ENCODE measurements at regions not wholly inside any gene's neighbourhood (a gene's known extent, or its start where the extent isn't known, plus 50 kb on each side); places are given as distances from the start of the nearest gene placed in this dataset.
"Not testable (repeated sequence)": the region's sequence is repeated elsewhere in the genome, so short reads cannot be mapped to it uniquely, and the experiment has no call there.

- DNase-seq (ENCODE audit: low spot score): no peak
Measured at GRCh38 chr1:236343246-236343870, 50.7 kb upstream of the EDARADD start.

- DNase-seq (ENCODE audit: low spot score): no peak
Measured at GRCh38 chr1:236342403-236343245, 51.5 kb upstream of the EDARADD start.

GRCh38 chr1:236341298-236341697, 52.8 kb upstream of the EDARADD start:
- no peak for DNase-seq (ENCODE audit: low spot score)

- DNase-seq (ENCODE audit: low spot score): peak; percentile 7
Measured at GRCh38 chr1:236338096-236338495, 56.0 kb upstream of the EDARADD start.

DNA sequence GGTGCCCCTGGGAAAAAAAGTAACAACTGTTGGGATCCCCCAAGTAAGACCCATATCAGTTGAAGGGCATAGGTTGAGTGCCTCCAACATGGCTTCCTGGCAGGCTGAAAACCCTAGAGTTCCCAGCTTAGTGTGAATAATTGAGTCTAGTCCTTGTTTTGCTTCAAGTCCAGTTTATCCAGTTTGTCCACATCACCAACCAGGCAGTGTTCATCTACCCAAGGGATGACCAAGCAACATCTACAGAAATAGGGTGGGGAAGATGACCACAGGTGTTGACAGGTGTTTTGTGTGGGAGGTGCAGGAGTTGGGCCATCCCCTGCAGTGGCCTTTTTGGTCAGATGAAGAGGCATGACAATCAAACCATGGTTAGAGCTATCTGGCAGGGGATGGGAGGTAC, 54.3 kb upstream of the ERO1B start:
- DNase-seq (ENCODE audit: low spot score): no peak

- not testable (repeated sequence) for DNase-seq (ENCODE audit: low spot score)
Measured at GRCh38 chr1:236335633-236336032, 53.9 kb upstream of the ERO1B start.

GRCh38 chr1:236334893-236335545, 53.3 kb upstream of the ERO1B start:
- DNase-seq (ENCODE audit: low spot score): no peak

DNA sequence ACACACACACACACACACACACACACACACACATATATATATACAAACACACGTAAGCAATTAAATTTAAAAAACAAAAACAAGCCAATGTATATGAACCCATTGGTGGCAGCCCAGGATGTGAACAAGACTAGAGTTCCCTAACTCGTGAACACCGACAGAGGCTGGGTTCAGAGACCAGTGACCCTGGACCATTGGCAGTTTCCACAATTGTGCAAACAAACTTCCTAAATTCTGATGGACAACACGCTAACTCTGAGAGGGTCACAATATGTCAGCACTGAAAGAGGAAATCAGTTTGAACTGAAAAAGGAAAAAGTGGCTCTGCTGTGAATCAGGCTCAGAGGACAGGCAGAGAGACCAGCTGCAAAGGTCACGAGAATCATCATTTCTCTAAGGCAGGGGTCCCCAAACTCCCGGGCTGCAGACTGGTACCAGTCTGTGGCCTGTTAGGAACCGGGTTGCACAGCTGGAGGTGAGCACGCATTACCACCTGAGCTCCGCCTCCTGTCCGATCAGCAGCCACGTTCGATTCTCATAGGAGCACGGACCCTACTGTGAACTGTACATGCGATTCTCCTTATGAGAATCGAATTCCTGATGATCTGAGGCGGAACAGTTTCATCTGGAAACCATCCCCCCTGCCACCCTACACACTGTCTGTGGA, 50.5 kb upstream of the ERO1B start:
- DNase-seq (ENCODE audit: low spot score): no peak

Data from SW480 (cell line).